ELR (cell line): ENCODE measurements at regions not wholly inside any gene's neighbourhood (a gene's known extent, or its start where the extent isn't known, plus 50 kb on each side); places are given as distances from the start of the nearest gene placed in this dataset.

ENCODE experiments used
- DNase-seq: peaks from one replicate; pipeline ENCODE4 v3.0.0-alpha.2; 2015; ENCODE audit warnings: low read depth

DNA sequence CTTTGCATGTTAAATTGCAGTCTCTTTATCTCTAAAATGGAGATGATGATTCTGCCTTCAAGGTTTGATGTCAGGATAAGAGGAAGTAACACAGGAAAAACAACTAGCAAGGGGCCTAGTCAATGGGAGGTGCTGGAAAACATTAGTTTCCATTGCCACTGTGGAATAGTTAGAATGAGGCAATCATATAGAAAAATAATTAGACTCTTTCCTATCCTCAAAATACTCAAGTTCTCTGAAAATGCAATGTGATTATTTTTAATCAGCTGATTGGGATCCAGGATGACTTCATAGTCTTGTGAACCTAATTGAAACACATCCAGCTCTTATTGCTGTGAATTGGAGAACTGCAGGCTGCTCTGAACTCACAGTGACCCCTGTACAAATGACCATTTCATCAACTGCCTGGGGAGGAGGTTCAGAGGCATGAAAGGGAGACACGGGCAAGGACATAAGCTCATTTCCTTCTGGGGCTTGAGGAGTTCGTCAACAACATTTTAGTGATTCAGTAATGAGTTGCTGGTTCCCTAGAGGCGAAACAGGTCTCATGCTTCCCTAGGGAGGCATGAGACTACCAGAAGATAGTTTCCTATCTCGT lies 422.5 kb downstream of the LPIN1 start:
- DNase-seq, result peak; percentile 74

GRCh38 chr2:12169721-12170120 lies 423.3 kb downstream of the LPIN1 start:
- DNase-seq, result peak; percentile 77

GRCh38 chr2:12170121-12170520 lies 423.7 kb downstream of the LPIN1 start:
- no peak for DNase-seq

DNA sequence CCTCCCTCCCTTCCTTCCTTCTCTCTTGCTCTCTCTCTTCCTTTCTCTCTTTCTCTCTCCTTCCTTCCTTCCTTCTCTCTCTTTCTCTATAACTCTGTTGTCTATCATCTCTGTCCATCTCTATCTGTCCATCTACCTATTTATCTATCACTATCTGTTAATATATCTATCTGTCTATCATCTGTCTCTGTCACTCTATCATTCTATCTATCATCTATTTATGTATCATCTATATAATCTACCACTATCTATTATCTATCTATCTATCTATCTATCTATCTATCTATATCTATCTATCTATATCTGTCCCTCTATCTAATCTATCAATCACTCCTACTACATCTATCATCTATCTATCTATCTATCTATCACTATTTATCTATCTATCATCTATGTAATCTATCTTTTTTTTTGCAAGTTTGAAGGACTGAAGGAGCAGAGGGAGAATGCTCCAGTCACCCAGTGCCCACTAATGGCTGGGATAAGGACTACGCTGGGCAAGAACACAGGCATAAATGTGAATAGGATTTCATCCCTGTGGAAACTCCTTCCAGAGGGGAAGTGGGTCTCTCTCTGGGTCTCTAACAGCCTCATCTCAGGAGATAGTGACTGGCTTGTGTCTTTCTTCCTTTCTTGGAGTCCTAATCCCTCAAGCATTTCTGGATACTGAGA lies 427.0 kb downstream of the LPIN1 start:
- peak; percentile 47 for DNase-seq

DNA sequence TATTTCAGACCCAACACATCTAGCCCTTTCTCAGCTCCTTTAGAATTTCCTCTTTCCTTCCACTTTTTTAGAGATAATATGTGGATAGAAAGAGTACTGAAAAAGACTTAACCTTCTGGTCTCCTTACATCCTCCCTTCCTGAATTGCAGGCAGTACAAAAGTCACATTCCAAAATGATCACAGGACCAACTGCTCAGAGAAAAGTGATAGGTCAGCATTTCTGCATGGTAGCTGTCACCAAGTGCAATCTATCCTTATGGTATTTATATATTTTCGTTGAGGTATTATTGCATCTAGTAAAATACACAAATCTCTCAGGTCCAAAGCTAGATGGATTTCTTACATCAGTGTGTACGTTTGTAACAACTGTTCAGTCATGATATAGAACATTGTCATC lies 427.5 kb downstream of the LPIN1 start:
- DNase-seq, result no peak

DNA sequence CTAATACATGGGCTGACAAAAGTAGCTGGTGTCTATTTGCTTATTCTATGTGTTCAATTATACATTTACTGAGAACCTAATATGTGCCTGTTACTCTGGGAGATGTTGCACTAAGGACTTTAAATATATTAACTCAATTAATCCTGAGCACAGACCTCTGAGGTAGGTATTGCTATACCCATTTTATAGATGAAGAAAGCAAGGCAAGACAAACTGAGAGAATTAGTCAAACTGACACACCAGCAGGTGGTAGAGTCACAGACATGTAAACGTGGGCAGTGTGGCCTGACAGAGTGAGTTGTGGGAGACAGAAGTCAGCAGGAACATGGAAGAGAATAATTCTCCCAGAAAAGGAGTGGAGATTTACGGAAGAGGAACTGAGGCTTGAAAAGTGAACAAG lies 428.9 kb downstream of the LPIN1 start:
- no peak for DNase-seq

DNA sequence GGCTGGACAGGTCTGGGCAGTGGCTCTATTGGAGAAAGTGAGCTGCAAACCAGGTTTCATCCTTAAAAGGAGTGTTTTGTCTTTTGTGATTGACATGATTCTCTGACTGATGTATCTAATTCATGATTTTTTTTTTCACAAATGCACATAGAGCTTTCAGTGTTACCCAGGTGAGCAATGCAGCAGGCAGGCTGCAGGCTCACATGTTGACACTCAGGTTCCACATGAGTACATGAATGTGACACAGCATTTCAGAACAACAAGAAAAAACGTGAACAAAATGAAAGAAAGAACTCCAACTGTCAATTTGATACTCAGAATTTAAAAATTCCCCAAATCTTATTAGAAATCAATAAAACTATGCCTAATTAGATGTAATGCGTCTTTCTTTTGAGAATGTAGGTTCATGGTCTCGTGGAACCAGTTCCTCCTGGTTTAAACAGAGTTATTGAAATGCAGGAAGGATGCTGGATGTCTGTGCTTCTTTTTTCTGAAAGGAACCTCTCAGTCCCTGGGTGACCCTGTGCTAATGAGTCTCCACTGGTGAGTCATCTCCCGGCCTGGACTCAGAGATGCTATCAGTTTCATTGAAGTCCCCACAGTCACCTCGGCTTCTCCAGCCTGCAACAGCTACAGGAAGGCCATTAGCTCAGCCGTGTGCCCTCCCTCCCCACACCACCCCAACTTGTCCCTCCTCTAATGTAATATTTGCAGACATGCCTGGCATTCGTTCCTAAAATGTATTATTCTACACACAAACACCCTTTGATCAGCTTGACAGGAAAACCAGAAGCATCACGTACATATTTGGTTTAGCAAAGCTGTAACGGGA lies 430.4 kb downstream of the LPIN1 start:
- peak; percentile 88 for DNase-seq

GRCh38 chr2:12177455-12178288 lies 431.2 kb downstream of the LPIN1 start:
- DNase-seq, result peak; percentile 33

GRCh38 chr2:12178289-12179080 lies 432.1 kb downstream of the LPIN1 start:
- no peak for DNase-seq

DNA sequence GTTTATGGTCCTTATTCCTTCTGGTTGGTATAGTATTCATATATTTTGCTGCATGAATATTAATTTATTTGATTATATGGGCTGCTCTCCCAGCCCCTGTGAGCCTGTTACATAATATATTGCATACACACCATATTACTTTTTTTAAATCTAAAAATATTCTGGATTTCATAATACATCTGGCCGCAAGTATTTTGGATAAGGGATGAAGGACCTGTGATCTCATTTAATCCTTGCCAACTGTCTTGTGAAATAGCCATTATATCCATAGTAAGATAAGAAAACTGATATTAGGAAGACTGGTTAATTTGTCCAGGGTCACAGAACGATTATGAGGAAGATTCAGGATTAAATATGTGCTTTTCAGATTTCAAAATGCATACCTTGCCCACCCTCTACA lies 433.6 kb downstream of the LPIN1 start:
- no peak for DNase-seq

DNA sequence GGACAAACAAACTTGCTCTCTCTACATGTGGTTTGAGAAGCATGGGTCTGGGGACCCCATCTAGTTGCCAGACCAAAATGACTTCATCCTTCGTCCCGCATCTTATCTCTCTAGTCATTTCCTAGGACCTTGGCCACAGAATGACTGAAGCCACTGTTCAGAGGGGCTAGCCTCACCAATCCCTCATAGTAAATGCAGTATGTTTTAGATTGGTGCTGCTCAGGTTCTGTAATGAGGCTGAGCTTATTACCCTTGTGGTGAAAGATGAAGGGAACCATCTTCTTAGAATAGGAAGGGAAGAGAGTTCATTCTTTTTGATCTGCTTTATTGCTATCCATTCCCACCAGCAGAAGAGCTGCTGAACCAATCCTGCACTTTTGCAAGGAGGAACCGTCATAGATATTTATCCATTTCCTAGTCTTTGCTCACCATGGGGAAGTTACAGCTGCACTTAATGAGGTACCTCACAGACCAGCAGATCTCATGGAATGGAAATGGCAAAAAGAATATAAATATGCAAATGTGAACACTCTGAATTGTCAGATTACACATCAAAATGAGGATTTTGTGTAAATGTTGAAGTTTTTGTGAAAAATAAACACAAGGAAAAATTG lies 436.7 kb downstream of the LPIN1 start:
- no peak for DNase-seq

DNA sequence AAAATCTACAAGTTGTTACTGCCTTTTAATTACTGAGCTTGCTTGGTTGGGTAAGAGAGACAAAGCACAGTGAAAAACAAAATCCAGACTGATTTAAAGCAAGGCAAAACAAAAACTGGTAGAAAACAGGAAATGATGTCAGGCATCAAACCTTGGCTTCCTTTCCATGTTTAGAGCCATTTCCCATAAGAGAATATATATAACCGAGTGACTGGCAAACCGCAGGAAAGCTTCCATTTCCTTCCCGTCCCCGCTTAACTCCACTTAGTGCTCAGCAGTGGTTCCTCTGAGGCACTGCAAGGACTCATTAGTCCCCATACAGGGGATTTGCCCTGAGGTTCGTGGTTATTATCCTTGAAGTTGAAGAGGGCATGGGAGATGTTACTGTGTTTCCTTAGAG lies 446.3 kb downstream of the LPIN1 start:
- no peak for DNase-seq

DNA sequence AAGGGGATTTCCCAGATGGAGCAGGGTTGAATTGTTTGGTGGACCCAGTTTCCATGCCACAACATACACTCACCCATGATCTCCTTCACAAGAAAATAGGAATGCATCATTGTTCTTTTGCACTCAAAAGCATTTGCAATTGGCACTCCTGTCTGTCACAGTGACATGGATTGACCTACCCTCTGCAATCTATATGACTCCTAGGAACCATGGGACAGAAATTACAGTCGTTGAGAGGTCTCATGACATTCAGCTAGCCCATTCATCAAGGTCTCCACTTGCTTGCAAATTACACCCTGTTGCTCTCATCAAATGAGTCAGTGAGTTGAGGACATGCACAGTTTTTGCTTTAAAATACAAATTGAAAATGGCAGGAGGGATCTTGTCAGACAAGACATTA lies 448.5 kb downstream of the LPIN1 start:
- no peak for DNase-seq

DNA sequence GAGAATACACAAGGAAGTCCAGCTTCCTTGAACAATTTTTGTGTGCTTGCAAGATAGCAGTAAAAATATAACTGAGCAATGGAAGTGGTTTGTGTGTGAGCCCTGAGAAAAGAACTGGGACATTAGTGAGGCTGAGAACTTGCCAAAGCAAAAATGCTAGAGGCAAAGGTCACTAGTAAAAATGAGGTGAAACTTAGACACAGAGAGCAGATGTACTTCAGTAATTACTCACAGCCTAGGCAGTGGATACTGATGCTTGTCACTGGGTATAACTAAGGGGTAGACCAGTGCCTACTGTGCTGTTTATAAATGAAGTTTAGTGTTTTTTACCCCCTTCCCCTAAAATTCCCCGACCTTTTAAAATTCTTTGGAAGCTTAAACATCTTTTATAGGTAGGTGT lies 450.1 kb downstream of the LPIN1 start:
- no peak for DNase-seq

DNA sequence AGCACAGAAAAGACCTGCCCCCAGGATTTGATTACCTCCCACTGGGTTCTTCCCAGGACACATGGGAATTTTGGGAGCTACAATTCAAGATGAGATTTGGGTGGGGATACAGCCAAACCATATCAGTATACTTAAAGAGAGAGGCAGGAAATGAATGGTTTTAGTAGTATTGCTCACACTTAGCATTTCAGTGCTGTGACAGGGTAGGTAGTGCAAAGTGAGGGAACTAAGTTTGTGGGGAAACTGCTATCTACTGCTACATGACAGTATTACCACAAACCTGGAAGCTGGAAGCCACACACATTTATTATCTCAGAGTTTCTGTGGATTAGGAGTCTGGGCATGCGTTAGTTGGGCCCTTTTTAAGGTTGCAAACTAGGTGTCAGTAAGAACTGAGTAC lies 450.7 kb downstream of the LPIN1 start:
- no peak for DNase-seq

- DNase-seq, result no peak
Measured at GRCh38 chr2:12199491-12200211, 453.2 kb downstream of the LPIN1 start.

DNA sequence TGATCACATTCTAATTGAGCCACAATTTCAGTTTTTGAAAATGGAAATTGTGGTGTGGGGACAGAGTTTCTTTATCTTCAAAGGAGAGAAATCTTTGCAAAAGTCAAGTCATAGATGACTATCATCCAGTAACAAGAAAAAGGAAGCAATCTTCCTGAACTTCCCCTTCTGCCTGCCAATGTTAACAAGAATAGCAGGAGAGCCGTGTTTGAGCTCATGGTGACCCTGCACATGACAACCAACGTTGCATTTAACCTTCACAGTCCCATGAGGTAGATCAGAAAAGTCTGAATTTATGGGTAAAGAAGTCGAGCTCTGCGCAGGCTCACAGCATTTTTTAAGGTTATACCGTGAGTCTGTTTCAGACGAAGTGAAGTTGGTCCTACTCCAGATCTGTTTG lies 454.9 kb downstream of the LPIN1 start:
- no peak for DNase-seq

- DNase-seq, result no peak
Measured at GRCh38 chr2:12202313-12203075, 456.1 kb downstream of the LPIN1 start.

DNA sequence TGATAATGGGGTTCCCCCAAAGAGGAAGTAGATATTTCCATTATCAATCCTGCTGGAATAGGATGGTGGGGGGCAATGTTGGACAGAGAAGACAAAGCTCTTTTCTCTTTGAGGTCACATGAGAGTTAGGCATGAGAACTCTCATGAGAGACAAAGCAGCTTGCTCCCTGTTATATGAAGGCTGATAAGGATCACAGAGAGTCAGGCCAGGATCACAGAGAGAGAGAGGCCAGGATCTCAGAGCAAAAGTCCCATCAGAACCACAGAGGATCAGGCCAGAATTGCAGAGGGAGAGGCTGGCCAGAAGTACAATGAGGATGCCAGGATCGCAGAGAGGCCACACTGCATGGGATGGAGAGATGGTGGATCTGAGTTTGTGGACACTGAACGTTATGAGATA lies 457.1 kb downstream of the LPIN1 start:
- DNase-seq, result no peak

- DNase-seq, result no peak
Measured at GRCh38 chr2:12205086-12205485, 458.7 kb downstream of the LPIN1 start.
